ENCODE measurements at regions not wholly inside any gene's neighbourhood (a gene's known extent, or its start where the extent isn't known, plus 50 kb on each side); places are given as distances from the start of the nearest gene placed in this dataset.

- TF ChIP-seq, protein P1, sequence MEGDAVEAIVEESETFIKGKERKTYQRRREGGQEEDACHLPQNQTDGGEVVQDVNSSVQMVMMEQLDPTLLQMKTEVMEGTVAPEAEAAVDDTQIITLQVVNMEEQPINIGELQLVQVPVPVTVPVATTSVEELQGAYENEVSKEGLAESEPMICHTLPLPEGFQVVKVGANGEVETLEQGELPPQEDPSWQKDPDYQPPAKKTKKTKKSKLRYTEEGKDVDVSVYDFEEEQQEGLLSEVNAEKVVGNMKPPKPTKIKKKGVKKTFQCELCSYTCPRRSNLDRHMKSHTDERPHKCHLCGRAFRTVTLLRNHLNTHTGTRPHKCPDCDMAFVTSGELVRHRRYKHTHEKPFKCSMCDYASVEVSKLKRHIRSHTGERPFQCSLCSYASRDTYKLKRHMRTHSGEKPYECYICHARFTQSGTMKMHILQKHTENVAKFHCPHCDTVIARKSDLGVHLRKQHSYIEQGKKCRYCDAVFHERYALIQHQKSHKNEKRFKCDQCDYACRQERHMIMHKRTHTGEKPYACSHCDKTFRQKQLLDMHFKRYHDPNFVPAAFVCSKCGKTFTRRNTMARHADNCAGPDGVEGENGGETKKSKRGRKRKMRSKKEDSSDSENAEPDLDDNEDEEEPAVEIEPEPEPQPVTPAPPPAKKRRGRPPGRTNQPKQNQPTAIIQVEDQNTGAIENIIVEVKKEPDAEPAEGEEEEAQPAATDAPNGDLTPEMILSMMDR (IDR thresholded peaks at IDR 0.05) = no peak
- TF ChIP-seq POLR2AphosphoS5 (IDR thresholded peaks at IDR 0.05) (no peak), POLR2A (IDR thresholded peaks at IDR 0.05) (no peak)
Measured at GRCh38 chr4:164261831-164262230, 492.1 kb upstream of the SMIM31 start.

Data from breast epithelium (tissue), 3 donors.